Memory B cell (primary cell): ENCODE measurements at regions not wholly inside any gene's neighbourhood (a gene's known extent, or its start where the extent isn't known, plus 50 kb on each side); places are given as distances from the start of the nearest gene placed in this dataset.
A peak's percentile ranks its signal among the peaks of the same experiment; 100 is the strongest.

Experiments
- ATAC-seq: fragments of 150-1000 bp; cut with Tn5 transposase; 2 replicates; pipeline ENCODE4 v1.10.0; 2021; ENCODE audit warnings: low read depth, mild to moderate bottlenecking, moderate library complexity
- DNase-seq, 2 donors: peaks; one replicate each; pipeline ENCODE4 v3.0.0; 2022; ENCODE audit warnings: low spot score in 2 of 2
- H3K27ac Mint-ChIP-seq: one replicate; pipeline ENCODE4 v1.8.0; 2022; ENCODE audit warnings: mild to moderate bottlenecking, moderate library complexity, mixed read lengths
- H3K27me3 Mint-ChIP-seq: one replicate; pipeline ENCODE4 v1.8.0; 2022; ENCODE audit warnings: mixed read lengths
- H3K36me3 Mint-ChIP-seq: one replicate; pipeline ENCODE4 v1.8.0; 2022; ENCODE audit warnings: mild to moderate bottlenecking, mixed read lengths
- H3K4me1 Mint-ChIP-seq: one replicate; pipeline ENCODE4 v1.8.0; 2022; ENCODE audit warnings: mixed read lengths
- H3K4me3 Mint-ChIP-seq: one replicate; pipeline ENCODE4 v1.8.0; 2022; ENCODE audit warnings: mild to moderate bottlenecking, moderate library complexity, mixed read lengths
- H3K9me3 Mint-ChIP-seq: one replicate; pipeline ENCODE4 v1.8.0; 2022; ENCODE audit warnings: mixed read lengths

DNA sequence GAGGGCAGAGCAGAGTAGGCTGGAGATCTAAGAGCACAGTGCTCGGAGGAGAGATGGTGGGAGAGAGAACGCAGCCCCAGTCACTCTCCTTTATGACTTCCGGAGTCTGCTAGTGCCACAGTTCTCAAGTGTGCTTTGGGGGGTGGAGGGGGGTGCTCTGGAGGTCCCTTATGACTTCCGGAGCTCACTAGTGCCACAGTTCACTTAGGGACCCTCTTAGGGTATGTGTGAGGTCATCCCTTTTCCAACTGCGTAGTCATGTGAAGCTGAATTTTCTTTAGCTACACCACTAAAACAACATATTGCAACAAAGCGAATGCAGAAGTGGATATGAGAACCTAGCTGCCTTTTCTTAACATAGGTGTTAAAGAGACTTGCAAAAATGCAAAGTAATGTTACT, 153.7 kb upstream of the KCTD1 start:
- peaks cover 5% of the 10 kb centered on the region for H3K27me3 Mint-ChIP-seq
- ATAC-seq: no peak
- no peak overlapping the region for H3K4me3 Mint-ChIP-seq
- H3K4me1 Mint-ChIP-seq: no peaks in the 10 kb centered on the region
- no peaks in the 10 kb centered on the region for H3K36me3 Mint-ChIP-seq
- no peak for DNase-seq
- H3K27ac Mint-ChIP-seq: no peak overlapping the region
- H3K9me3 Mint-ChIP-seq: peaks cover 2% of the 10 kb centered on the region

DNA sequence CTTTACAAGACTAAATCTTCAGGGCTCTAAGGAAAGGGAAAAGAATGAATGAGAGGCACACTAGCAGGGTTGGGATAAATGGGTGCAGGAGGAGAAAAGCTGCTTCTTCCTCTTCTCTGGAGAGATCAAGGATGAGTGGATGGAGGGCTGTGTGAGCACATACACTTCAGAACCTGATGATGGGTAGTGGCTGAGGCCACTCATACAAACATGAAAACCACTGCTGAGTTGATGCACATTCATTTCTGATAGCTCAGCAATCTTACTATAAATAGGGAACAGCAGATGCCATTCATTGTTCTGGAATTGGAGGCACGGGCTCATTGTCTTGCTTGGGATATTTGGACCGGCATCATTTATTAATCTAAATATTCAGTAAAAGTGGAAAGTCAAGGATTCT, 152.4 kb upstream of the KCTD1 start:
- Mint-ChIP-seq H3K36me3 (no peaks in the 10 kb centered on the region), H3K27ac (no peak overlapping the region), H3K4me3 (no peak overlapping the region), H3K4me1 (no peaks in the 10 kb centered on the region), H3K27me3 (peaks cover 5% of the 10 kb centered on the region), H3K9me3 (peaks cover 2% of the 10 kb centered on the region)
- ATAC-seq (no peak), DNase-seq (no peak)

DNA sequence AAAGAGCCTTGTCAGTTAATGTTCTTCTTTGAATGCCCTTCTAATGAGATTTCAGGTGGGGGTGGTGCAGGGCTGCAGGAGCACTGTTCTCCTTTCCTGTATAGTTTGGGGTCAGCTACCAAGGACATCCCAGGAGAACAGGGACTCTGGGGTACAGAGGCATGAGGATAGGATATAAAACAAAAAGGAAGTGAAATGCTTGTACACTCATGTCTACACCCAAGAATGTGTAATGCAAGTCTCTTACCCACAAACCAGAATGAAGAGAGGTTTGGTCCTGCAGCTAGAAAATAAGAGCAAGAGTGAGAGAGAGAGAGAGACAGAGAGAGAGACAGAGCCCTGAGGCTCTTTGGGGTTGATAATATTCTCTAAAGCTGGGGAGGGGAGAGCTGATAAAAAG, 151.8 kb upstream of the KCTD1 start:
- ATAC-seq (no peak), DNase-seq (no peak)
- Mint-ChIP-seq H3K27ac (no peak overlapping the region), H3K9me3 (peaks cover 2% of the 10 kb centered on the region), H3K4me1 (no peaks in the 10 kb centered on the region), H3K27me3 (peaks cover 5% of the 10 kb centered on the region), H3K4me3 (no peak overlapping the region), H3K36me3 (no peaks in the 10 kb centered on the region)

GRCh38 chr18:26697186-26697884, 149.0 kb upstream of the KCTD1 start:
- no peak overlapping the region for H3K4me3 Mint-ChIP-seq
- H3K27ac Mint-ChIP-seq: no peak overlapping the region
- no peaks in the 10 kb centered on the region for H3K4me1 Mint-ChIP-seq
- peaks cover 3% of the 10 kb centered on the region for H3K27me3 Mint-ChIP-seq
- no peaks in the 10 kb centered on the region for H3K36me3 Mint-ChIP-seq
- no peak for DNase-seq
- ATAC-seq: no peak
- H3K9me3 Mint-ChIP-seq: peaks cover 8% of the 10 kb centered on the region

- Mint-ChIP-seq H3K4me3 (no peak overlapping the region), H3K4me1 (no peaks in the 10 kb centered on the region), H3K27ac (no peak overlapping the region), H3K27me3 (peaks cover 3% of the 10 kb centered on the region), H3K36me3 (no peaks in the 10 kb centered on the region), H3K9me3 (peaks cover 8% of the 10 kb centered on the region)
- ATAC-seq (no peak), DNase-seq (no peak)
Measured at GRCh38 chr18:26696786-26697185, 148.4 kb upstream of the KCTD1 start.

DNA sequence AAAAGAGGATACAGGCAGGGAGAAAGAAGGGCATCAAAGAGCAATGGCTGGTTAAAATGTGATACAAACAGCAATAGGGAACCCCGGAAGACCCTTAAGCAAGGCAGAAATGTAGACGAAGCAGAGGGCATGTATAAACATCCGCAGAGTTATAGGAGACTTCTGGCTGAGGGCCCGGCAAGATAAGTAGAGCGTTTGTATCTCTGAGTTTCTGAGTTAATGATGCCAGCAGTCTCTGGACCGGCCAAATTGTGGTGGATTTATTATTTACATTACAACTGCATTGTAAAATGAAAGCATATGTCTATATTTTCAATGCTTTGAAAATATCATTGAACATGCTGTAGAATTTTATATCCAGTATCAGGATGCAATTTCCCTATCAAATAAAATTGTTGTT, 148.0 kb upstream of the KCTD1 start:
- Mint-ChIP-seq H3K27me3 (peaks cover 4% of the 10 kb centered on the region), H3K4me1 (no peaks in the 10 kb centered on the region), H3K27ac (no peak overlapping the region), H3K9me3 (peaks cover 11% of the 10 kb centered on the region), H3K36me3 (peaks cover 1% of the 10 kb centered on the region), H3K4me3 (no peak overlapping the region)
- DNase-seq (no peak), ATAC-seq (no peak)

DNA sequence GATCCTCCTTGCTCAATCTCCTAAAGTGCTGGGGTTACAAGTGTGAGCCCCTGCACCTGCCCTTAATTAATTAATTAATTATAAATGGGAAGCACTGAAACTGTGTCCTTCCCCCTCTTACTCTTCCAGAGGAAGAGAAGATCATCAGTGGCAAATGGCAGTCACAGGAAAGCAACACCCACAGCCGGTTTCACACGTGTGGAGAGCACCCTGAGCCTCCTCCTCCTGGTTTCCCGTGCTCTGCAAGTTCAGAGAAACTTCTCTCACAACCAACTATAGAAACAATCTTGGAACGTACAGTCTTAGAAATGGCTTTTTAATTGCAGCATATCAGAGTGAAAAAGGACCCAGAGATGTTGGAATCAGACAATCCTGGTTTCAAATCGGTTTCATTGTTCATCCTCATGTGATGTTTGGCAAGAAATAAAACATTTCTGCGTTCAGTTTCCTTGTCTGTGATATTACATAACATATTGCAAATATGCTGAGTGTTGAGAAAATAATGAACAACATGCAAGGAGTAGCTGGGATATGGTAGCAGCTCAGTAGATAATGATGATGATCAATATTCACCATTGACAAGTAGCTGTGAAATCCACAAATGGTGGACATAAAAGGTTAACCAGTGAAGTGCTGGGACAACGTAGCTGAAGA, 141.0 kb upstream of the KCTD1 start:
- peaks cover 7% of the 10 kb centered on the region for H3K9me3 Mint-ChIP-seq
- H3K27me3 Mint-ChIP-seq: peaks cover 3% of the 10 kb centered on the region
- no peaks in the 10 kb centered on the region for H3K4me1 Mint-ChIP-seq
- H3K4me3 Mint-ChIP-seq: no peak overlapping the region
- H3K27ac Mint-ChIP-seq: no peak overlapping the region
- ATAC-seq: no peak
- DNase-seq: no peak
- peaks cover 1% of the 10 kb centered on the region for H3K36me3 Mint-ChIP-seq

DNA sequence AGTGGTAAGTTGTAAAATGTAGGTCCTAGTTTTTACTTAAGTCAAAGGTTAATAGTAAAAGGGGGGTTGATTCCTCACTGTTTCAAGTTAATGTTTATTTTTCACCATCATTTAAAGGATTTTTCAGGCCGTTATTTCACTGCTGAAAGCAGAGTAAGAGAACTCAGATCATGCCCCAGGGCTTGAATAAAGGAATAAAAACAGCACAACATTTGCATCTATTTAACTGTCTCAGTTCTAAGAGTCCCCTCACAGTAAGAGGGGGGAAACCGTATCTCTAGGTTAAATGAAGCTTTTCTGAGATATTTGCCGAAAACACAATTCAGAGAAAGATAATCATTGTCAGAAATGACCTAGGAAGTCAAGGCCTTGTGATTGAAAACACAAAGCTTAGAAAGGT, 138.2 kb upstream of the KCTD1 start:
- Mint-ChIP-seq H3K36me3 (peaks cover under 1% of the 10 kb centered on the region), H3K27me3 (peaks cover 7% of the 10 kb centered on the region), H3K4me3 (no peak overlapping the region), H3K27ac (no peak overlapping the region), H3K9me3 (peaks cover 2% of the 10 kb centered on the region), H3K4me1 (no peaks in the 10 kb centered on the region)
- ATAC-seq (no peak), DNase-seq (no peak)

- Mint-ChIP-seq H3K27ac (no peak overlapping the region), H3K36me3 (no peaks in the 10 kb centered on the region), H3K4me3 (no peak overlapping the region), H3K9me3 (no peaks in the 10 kb centered on the region), H3K27me3 (peaks cover 5% of the 10 kb centered on the region), H3K4me1 (no peaks in the 10 kb centered on the region)
- no peak for DNase-seq
- no peak for ATAC-seq
Measured at GRCh38 chr18:26685438-26686157, 137.2 kb upstream of the KCTD1 start.

- no peaks in the 10 kb centered on the region for H3K36me3 Mint-ChIP-seq
- H3K4me1 Mint-ChIP-seq: peaks cover 3% of the 10 kb centered on the region
- peaks cover 12% of the 10 kb centered on the region for H3K27me3 Mint-ChIP-seq
- no peak overlapping the region for H3K27ac Mint-ChIP-seq
- no peak for DNase-seq
- H3K9me3 Mint-ChIP-seq: peaks cover 3% of the 10 kb centered on the region
- no peak overlapping the region for H3K4me3 Mint-ChIP-seq
- no peak for ATAC-seq
Measured at GRCh38 chr18:26677957-26678356, 129.6 kb upstream of the KCTD1 start.

GRCh38 chr18:26667046-26667445, 118.7 kb upstream of the KCTD1 start:
- no peak for DNase-seq
- Mint-ChIP-seq H3K27me3 (peaks cover 9% of the 10 kb centered on the region), H3K36me3 (no peaks in the 10 kb centered on the region), H3K4me3 (no peak overlapping the region), H3K9me3 (no peaks in the 10 kb centered on the region), H3K27ac (no peak overlapping the region), H3K4me1 (no peaks in the 10 kb centered on the region)
- no peak for ATAC-seq

GRCh38 chr18:26662996-26663395, 114.6 kb upstream of the KCTD1 start:
- H3K36me3 Mint-ChIP-seq: no peaks in the 10 kb centered on the region
- H3K9me3 Mint-ChIP-seq: no peaks in the 10 kb centered on the region
- ATAC-seq (no peak), DNase-seq (no peak)
- no peak overlapping the region for H3K27ac Mint-ChIP-seq
- no peak overlapping the region for H3K4me3 Mint-ChIP-seq
- peaks cover 14% of the 10 kb centered on the region for H3K27me3 Mint-ChIP-seq
- no peaks in the 10 kb centered on the region for H3K4me1 Mint-ChIP-seq

DNA sequence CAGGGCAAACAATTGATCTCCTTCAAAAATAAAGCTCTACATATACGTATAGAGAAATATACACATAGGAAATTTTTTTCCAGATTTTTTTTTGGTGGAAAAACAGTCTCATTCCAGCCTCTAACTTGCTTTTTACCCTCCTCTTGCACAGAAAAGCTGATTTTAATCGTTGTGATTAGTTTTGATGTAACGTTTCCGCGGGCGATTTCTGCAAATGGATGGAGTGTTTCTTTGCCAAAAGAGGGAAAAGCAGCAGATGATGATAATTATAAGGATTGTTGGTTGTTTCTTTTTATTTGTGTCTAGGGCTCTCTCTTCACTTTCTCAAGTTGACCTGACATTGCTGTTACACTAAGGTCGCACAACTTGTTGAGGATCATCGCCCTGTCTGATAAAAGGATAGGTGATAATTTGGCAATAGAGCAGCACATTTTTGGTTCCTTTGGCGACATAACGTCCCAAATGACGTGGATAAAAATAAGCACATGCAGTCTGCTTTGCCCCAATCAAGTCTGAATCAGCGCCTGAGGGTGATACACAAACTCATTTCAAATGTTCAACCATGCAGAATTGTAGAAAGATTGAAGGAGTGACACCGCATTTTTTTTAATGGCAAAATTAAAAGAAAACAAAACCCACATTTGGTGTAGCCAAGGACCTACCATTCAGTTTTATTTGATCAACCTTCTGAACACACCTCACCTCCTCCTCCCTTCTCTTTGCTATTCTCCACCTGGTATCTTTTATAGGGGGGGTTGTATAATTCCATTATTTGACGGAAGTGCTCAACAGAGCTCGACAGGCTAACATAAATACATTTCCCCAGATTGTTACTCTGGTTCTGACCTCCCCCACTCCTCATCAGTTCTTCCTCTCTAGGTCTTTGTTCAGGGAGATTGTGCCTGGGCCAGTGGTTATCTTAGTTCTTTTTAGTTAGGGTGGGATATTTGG, 109.6 kb upstream of the KCTD1 start:
- DNase-seq: no peak
- no peak for ATAC-seq
- H3K27me3 Mint-ChIP-seq: peaks cover 35% of the 10 kb centered on the region
- H3K4me3 Mint-ChIP-seq: peak overlapping the region; percentile 84
- H3K27ac Mint-ChIP-seq: no peak overlapping the region
- peaks cover 7% of the 10 kb centered on the region for H3K4me1 Mint-ChIP-seq
- H3K36me3 Mint-ChIP-seq: no peaks in the 10 kb centered on the region
- no peaks in the 10 kb centered on the region for H3K9me3 Mint-ChIP-seq
